NCI-H1694 (cell line): ENCODE measurements at regions not wholly inside any gene's neighbourhood (a gene's known extent, or its start where the extent isn't known, plus 50 kb on each side); places are given as distances from the start of the nearest gene placed in this dataset.

Experiments used
- DNase-seq: peaks from one replicate; lab custom pipeline; 2025; lab: John Stamatoyannopoulos, UW

- no peak for DNase-seq
Observed at GRCh38 chr2:42931146-42931817, 138.9 kb upstream of the HAAO start.

- DNase-seq = no peak
Observed at GRCh38 chr2:42930025-42930581, 137.7 kb upstream of the HAAO start.

DNA sequence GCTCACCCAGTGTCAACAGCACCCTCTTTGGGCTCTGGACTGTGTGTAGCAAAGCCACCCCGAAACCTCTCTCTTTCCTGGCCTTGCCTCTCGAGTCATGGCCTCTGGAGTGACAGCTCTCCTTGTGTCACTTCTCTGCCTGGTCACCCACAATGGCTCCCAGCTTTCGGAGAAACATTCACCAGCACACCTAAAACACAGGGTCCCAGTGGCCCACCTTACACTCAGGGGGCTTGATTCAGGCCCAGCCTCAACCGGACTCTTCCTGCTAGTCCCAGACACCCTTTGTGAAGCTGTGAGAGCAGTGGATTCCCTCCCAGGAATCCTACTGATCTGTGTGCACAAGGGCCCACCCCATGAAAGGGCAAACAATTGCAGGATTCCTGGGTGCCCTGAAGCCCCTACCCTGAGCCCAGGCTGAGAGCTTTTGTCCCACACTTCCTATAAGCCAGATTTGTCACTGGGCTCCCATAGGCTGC, 137.2 kb upstream of the HAAO start:
- DNase-seq = no peak

DNA sequence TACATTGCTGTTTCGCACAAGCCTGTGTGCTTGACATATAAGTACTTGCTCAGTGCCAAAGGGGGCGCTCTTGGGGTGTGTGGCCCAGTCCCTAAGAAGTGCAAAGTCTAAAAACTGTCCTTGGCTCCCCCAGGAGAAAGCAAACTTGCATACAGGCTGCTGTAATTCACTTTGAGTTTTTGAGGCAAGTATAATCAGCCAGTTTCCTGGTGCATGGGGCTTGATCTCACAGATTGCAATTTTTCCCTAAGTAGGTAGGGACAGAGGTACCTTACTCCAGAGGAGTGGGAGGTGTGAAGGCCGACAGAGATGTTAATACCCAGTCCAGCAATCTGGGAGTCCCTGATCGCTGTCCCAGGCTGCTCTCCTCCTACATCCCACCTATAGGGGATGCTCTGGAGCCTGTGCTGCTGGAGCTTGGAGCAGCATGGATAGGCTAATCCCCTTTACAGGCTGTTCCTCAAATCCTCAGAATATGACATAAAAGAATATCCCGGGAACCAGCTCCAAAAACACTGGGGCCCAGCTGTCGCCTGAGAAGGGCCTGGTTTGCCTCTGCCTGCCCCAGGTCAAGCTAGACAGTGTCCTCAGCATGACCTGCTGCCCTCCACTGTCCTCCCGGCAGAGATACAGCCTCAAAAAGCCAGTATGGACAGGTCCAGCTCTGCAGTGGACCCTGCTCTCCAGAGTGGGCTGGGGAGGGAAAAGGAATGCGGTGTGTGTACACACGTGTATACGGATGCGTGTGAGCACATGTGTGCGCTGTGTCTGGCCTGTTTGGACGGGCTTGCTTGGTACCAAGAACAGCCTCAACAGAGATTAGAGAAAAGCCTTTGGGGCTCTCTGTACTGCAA, 136.5 kb upstream of the HAAO start:
- DNase-seq = peak; percentile 42

DNA sequence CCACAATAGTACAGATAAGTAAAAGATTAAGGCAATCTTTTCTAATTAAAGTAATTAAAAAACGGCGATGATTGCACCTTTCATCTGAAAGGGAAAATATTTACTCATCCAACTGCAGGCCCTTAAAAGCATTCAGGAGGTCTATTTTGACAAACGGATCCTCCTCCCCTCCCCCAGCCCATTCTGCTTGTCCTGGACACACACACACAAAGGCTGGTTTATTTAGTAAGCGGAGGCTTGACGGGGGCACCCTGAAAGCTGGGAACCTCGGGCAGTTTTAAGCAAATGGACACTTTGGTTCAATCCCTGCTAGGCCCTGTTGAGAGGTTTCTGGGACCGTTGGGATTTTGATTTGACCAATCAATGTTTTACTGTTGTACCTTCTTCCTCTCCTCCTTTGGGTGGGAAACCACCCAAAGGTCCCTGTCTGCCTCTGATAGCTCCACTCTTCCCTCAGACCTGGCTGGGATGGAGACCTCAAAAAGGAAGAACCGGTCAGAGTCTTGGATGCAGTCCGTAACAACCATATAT, 135.8 kb upstream of the HAAO start:
- no peak for DNase-seq

- DNase-seq = no peak
Observed at GRCh38 chr2:42927334-42928160, 135.2 kb upstream of the HAAO start.

DNA sequence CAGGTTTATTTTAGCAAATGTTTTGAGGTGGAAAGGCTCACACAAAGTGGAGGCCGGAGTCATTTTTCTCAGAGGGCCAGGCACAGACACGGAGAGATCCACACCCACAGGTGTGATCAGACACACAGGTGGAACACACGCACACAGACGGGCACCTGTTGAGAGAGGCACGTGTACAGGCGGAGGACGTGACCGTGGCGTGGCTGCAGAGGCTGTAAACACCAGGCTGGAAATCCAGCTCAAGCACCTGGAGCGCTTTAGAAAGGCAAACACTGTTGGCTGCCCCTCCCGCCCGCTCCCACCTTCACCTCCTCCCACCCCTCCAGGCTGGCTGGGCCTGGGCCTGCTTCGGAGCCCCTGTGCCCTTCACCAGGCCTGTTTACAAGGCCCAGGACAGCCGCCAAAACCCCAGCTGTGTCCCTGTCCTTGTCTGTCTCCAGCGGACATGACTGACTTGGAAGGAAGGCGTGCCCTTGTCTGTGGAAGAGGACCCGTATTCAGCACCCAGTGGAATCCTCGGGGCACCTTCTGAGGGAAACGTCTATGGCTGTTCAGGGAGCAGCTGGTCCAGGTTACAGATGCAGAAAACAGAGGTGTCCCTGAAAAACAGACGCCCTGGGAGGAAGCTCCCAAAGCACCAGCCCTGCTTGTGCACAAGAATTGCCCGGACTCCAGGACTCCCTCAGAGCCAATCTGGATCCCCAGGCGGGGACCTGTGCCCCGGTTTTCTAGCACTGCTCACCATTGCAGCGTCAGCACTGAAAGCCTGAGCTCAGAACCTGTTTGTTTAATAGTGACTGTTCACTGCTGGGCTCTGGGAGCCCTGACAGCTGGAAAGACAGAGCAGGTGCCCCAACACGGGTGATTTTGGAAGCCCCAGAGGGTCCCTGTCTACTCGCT, 134.3 kb upstream of the HAAO start:
- DNase-seq = no peak

DNA sequence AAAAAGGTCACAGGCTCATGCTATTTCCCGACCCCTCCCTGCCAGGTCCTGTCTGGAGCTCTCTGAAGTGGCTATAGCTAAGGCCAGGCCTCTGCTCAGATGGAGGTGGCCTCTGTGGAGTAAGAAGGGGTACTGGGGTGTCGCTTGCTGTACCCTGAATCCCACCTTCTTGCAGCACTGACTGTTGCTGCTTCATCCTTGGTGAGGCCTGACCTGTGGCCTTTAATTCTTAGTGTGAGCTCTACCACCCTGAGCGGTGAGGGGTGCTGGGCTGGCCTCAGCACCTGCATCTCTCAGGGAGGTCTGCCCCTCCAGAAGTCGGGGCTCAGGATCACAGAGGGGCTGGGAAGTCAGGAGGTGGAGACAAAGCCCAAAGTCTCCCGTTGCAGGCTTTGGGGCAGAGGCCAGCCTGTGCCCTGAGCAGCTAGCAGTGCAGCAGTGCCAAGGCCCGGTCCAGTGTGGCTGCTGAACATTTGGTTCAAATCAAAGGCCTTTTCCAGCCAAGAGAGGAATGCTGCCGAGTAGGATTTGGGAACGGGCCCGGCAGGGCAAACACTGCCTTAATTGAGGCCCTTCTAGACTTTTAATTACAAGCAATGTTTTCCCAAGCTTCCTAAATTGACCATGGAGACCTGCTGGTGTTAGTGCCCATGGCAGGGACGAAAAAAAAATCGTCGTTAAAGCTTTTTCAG, 133.5 kb upstream of the HAAO start:
- DNase-seq = no peak

GRCh38 chr2:42924418-42924886, 132.1 kb upstream of the HAAO start:
- DNase-seq = no peak

DNA sequence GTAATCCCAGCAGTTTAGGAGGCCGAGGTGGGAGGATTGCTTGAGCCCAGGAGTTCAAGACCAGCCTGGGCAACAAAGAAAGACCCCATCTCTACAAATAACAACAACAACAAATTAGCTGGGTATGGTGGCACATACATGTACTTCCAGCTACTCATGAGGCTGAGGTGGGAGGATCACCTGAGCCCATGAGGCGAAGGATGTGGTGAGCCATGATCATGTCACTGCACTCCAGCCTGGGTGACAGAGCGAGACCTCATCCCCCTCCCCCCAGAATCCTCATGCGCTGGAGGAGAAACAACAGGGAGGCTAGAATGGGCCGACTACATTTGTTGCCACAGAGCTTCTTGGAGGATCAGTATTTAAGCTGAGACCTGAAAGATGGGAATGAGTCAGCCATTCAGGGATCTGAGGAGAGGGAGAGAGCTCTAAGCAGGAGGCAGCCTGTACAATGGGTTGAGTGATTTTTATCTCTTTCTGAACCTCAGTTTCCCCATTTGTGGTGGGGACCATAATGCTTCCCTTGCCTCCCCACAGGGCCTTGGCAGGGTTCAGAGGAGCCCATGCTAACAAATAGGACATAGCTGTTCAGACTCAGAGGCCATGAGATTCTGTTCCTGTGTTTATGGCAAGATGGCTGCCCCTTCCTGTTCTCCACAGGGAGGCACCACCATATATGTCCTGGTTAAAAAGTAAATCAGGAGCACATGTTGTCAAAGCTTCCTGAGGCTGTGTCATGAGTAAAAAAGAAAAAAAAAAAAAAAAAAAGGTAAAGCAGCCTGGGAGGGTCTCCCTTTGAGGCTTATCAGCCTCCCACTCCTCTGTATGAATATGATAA, 131.4 kb upstream of the HAAO start:
- DNase-seq = no peak

GRCh38 chr2:42922790-42923579, 130.6 kb upstream of the HAAO start:
- no peak for DNase-seq

- no peak for DNase-seq
Observed at GRCh38 chr2:42922293-42922692, 129.9 kb upstream of the HAAO start.

DNA sequence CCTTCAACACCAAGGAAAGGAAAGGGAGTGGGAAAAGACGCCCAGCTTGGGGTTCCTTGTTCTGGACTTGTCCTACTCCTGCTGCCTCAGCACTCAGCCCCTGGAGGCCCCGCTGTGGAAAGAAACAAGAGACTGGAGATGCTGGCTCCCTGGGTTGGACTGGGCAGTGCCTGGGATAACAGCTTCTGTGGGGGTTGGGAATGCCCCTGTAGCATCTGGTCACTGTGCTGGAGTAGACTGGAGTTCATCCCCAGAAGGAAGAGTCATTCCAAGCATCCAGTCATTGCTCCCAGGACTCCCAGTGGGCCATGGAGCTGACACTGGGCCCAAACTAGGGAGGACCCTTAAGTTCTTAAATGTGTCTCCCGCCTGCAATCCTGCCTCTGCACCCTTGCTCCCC, 129.3 kb upstream of the HAAO start:
- DNase-seq = no peak

GRCh38 chr2:42921147-42921520, 128.8 kb upstream of the HAAO start:
- no peak for DNase-seq

GRCh38 chr2:42920446-42921146, 128.2 kb upstream of the HAAO start:
- DNase-seq = no peak

DNA sequence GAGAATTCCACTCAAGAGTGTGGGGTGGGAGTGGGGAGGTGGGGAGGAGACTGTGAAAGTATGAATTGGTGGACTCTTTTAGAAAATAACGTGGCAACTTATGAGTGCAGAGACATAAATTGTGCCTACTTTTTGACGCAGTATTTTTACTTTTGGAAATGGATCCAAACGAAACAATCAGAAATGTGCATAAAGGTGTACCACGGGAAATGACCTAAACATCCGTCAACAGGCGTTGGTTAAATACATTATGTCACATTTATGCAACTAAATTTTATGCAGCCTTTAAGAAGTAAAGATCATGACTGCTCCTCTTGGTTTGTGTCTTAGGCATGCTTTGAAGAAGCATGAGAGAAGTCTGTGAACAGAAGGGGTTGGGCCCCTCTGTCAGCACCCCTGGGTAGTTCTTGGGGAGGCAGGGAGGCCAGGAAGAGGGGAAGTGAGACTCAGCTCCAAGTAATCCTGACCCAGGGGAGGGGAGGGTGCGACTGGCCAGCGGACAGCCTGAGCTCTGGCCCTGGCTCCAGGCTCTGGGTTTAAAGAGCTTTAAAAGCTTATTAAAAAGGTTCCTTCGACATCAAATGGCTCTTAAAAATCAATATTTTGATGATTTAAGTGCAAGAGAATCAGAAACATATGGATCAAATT, 126.4 kb upstream of the HAAO start:
- no peak for DNase-seq

GRCh38 chr2:42918041-42918440, 125.7 kb upstream of the HAAO start:
- DNase-seq = no peak
